PC-9 (cell line): ENCODE measurements at regions not wholly inside any gene's neighbourhood (a gene's known extent, or its start where the extent isn't known, plus 50 kb on each side); places are given as distances from the start of the nearest gene placed in this dataset.

Experiments used
- BruUV-seq: library from RNA; stranded (reverse); fragments of 400-500 nt; replicated peaks from 2 replicates; lab custom pipeline; 2021; lab: Mats Ljungman, UMichigan
- CTCF ChIA-PET: fragments of 300-600 bp; sonication (Branson Sonifier 250); formaldehyde crosslinking; loops from one replicate; lab custom pipeline; 2022; ENCODE audit warnings: antibody characterized with exemption; lab: Charles Lee
- POLR2A ChIA-PET: fragments of 300-600 bp; sonication (Branson Sonifier 250); formaldehyde crosslinking; loops from one replicate; lab custom pipeline; 2022; ENCODE audit warnings: antibody characterized with exemption; ENCODE audit not compliant: unreplicated experiment; lab: Charles Lee
- DNase-seq, 2 experiments: peaks; one replicate each; pipeline versions ENCODE4 v3.0.0 to v3.0.0-alpha.2; 2015 to 2022; ENCODE audit warnings: mixed read lengths in 1 of 2
- H2AFZ ChIP-seq: fragments of 200-600 bp; sonication (generic); 2 replicates; pipeline ENCODE4 v1.8.1; 2017; ENCODE audit warnings: antibody characterized with exemption
- H3F3A ChIP-seq: fragments of 200-600 bp; sonication (generic); 2 replicates; pipeline ENCODE4 v1.8.1; 2017; ENCODE audit warnings: antibody characterized with exemption, mild to moderate bottlenecking, low read depth; ENCODE audit not compliant: insufficient read depth
- H3K27ac ChIP-seq: fragments of 200-600 bp; sonication (generic); 2 replicates; pipeline ENCODE4 v1.6.1; 2016; ENCODE audit warnings: mixed run types
- H3K27me3 ChIP-seq: fragments of 200-600 bp; sonication (generic); 2 replicates; pipeline ENCODE4 v1.6.1; 2016; ENCODE audit warnings: low read depth, mixed run types; ENCODE audit not compliant: insufficient read depth
- H3K36me3 ChIP-seq: fragments of 200-600 bp; sonication (generic); 2 replicates; pipeline ENCODE4 v1.6.1; 2016; ENCODE audit warnings: low read depth, mixed run types
- H3K4me1 ChIP-seq: fragments of 200-600 bp; sonication (generic); replicated peaks from 2 replicates; pipeline ENCODE4 v1.6.1; 2016; ENCODE audit warnings: mixed run types; ENCODE audit not compliant: insufficient read depth
- H3K4me2 ChIP-seq: fragments of 200-600 bp; sonication (generic); 2 replicates; pipeline ENCODE4 v1.6.1; 2017; ENCODE audit warnings: mixed run types
- H3K4me3 ChIP-seq: fragments of 200-600 bp; sonication (generic); 2 replicates; pipeline ENCODE4 v1.6.1; 2016; ENCODE audit warnings: mixed run types
- H3K79me2 ChIP-seq: fragments of 200-600 bp; sonication (generic); 2 replicates; pipeline ENCODE4 v1.6.1; 2017; ENCODE audit warnings: low read depth, mixed run types
- H3K9me2 ChIP-seq: fragments of 200-600 bp; sonication (generic); 2 replicates; pipeline ENCODE4 v1.8.1; 2017; ENCODE audit warnings: mild to moderate bottlenecking; ENCODE audit not compliant: insufficient read depth
- H3K9me3 ChIP-seq: fragments of 200-600 bp; sonication (generic); 2 replicates; pipeline ENCODE4 v1.8.1; 2016; ENCODE audit warnings: low read depth; ENCODE audit not compliant: insufficient read depth
- H4K20me1 ChIP-seq: fragments of 200-600 bp; sonication (generic); 2 replicates; pipeline ENCODE4 v1.8.1; 2017; ENCODE audit not compliant: insufficient read depth
- CTCF ChIP-seq: fragments of 200-600 bp; sonication (generic); conservative IDR thresholded peaks from 2 replicates; pipeline ENCODE4 v1.6.1; 2017; ENCODE audit warnings: mixed run types, antibody characterized with exemption, mild to moderate bottlenecking, moderate library complexity
- EZH2 ChIP-seq: fragments of 200-600 bp; sonication (generic); IDR thresholded peaks from 2 replicates; pipeline ENCODE4 v1.8.0; 2017; ENCODE audit warnings: antibody characterized with exemption, low read depth
- intact Hi-C: fragments of 100-400 bp; cut with micrococcal nuclease; formaldehyde crosslinking; loops from one replicate; pipeline ENCODE4 v1.10.0; 2022; ENCODE audit not compliant: unreplicated experiment

GRCh38 chr12:107267604-107268003, 174.3 kb upstream of the CRY1 start:
- no peaks in the 10 kb centered on the region for H3K36me3 ChIP-seq
- H3F3A ChIP-seq, result no peaks in the 10 kb centered on the region
- intact Hi-C loops, result no loop called here
- no peaks in the 10 kb centered on the region for H3K9me3 ChIP-seq
- no peaks in the 10 kb centered on the region for H4K20me1 ChIP-seq
- H3K9me2 ChIP-seq, result no peaks in the 10 kb centered on the region
- no peak for DNase-seq
- H3K79me2 ChIP-seq, result no peaks in the 10 kb centered on the region
- POLR2A ChIA-PET, result no interaction called here
- CTCF ChIA-PET, result no interaction called here
- no TSS peak for BruUV-seq
- H3K4me1 ChIP-seq, result no peaks in the 10 kb centered on the region
- no peak overlapping the region for H2AFZ ChIP-seq
- no peaks in the 10 kb centered on the region for H3K27me3 ChIP-seq
- H3K4me3 ChIP-seq, result no peak overlapping the region
- no peak overlapping the region for H3K27ac ChIP-seq
- TF ChIP-seq EZH2 (no peak), CTCF (no peak)
- H3K4me2 ChIP-seq, result no peak overlapping the region

- H2AFZ ChIP-seq, result no peak overlapping the region
- no peak overlapping the region for H3K4me3 ChIP-seq
- TF ChIP-seq EZH2, result no peak
- TF ChIP-seq CTCF, result no peak
- no peaks in the 10 kb centered on the region for H3K79me2 ChIP-seq
- no peak for DNase-seq
- no peaks in the 10 kb centered on the region for H3K27me3 ChIP-seq
- CTCF ChIA-PET, result interaction anchor here (0.7 kb wide), 1 partner anchor 46 kb away, joined by 4 read pairs; no protein-coding TSS in a partner anchor
- H3K27ac ChIP-seq, result no peak overlapping the region
- H3K9me3 ChIP-seq, result no peaks in the 10 kb centered on the region; the same call in 1 of the 2 replicates
- intact Hi-C loops, result no loop called here
- no peaks in the 10 kb centered on the region for H3K9me2 ChIP-seq
- no peaks in the 10 kb centered on the region for H3K4me1 ChIP-seq
- BruUV-seq, result no TSS peak
- H3K4me2 ChIP-seq, result no peak overlapping the region
- H3K36me3 ChIP-seq, result no peaks in the 10 kb centered on the region
- POLR2A ChIA-PET, result interaction anchor here (0.8 kb wide), 1 partner anchor 160 kb away, joined by 8 read pairs; no protein-coding TSS in a partner anchor
- H3F3A ChIP-seq, result no peaks in the 10 kb centered on the region
- no peaks in the 10 kb centered on the region for H4K20me1 ChIP-seq
Measured at GRCh38 chr12:107271523-107271922, 178.2 kb upstream of the CRY1 start.

- no peaks in the 10 kb centered on the region for H3K27me3 ChIP-seq
- POLR2A ChIA-PET, result no interaction called here
- TF ChIP-seq CTCF (no peak), EZH2 (no peak)
- intact Hi-C loops, result no loop called here
- no peak overlapping the region for H3K4me2 ChIP-seq
- H3F3A ChIP-seq, result no peaks in the 10 kb centered on the region
- no peaks in the 10 kb centered on the region for H3K36me3 ChIP-seq
- H3K9me3 ChIP-seq, result no peaks in the 10 kb centered on the region; the same call in 1 of the 2 replicates
- H4K20me1 ChIP-seq, result no peaks in the 10 kb centered on the region
- H3K4me1 ChIP-seq, result no peaks in the 10 kb centered on the region; the same call in 1 of the 2 replicates
- no TSS peak for BruUV-seq
- H2AFZ ChIP-seq, result no peak overlapping the region
- no peaks in the 10 kb centered on the region for H3K9me2 ChIP-seq
- no peak for DNase-seq
- no peaks in the 10 kb centered on the region for H3K79me2 ChIP-seq
- no peak overlapping the region for H3K27ac ChIP-seq
- no peak overlapping the region for H3K4me3 ChIP-seq
- CTCF ChIA-PET, result no interaction called here
Measured at GRCh38 chr12:107275530-107275929, 182.2 kb upstream of the CRY1 start.
